ENCODE measurements at regions not wholly inside any gene's neighbourhood (a gene's known extent, or its start where the extent isn't known, plus 50 kb on each side); places are given as distances from the start of the nearest gene placed in this dataset.

GRCh38 chr6:164114051-164114450 lies 699.5 kb downstream of the QKI start:
- H4K8ac ChIP-seq (replicated peaks; ENCODE audit: insufficient read length, low read depth, low read length), result no peak overlapping the region
- H3K4me1 ChIP-seq (ENCODE audit: insufficient read depth, low read length), result no peaks in the 10 kb centered on the region; the same call in 1 of the 2 replicates
- H2AFZ ChIP-seq (ENCODE audit: low read length), result no peak overlapping the region
- no peak overlapping the region for H2BK15ac ChIP-seq (ENCODE audit: low read depth, low read length)
- Mint-ChIP-seq H3K4me3 (no peak overlapping the region), H3K4me1 (peaks cover 7 to 9% of the 10 kb centered on the region in 2 experiments), H3K27me3 (ENCODE audit: low read depth) (no peaks in the 10 kb centered on the region), H3K9me3 (peaks cover 6 to 7% of the 10 kb centered on the region in 2 experiments; a peak in 4 of 5 replicates), H3K27ac (no peak overlapping the region), H3K36me3 (ENCODE audit: insufficient read depth in 1 of 3, low read depth in 3 of 3) (peaks cover 0 to 25% (median 3%) of the 10 kb centered on the region in 3 experiments; a peak in 5 of 7 replicates)
- H3K27ac ChIP-seq (ENCODE audit: insufficient read length, low read depth, low read length), result no peak overlapping the region
- no peaks in the 10 kb centered on the region for H3K79me2 ChIP-seq (ENCODE audit: insufficient read depth, low read length)
- H3K23ac ChIP-seq (ENCODE audit: insufficient read length, low read depth, low read length), result no peak overlapping the region
- no peak for DNase-seq
- TF ChIP-seq, protein P1, sequence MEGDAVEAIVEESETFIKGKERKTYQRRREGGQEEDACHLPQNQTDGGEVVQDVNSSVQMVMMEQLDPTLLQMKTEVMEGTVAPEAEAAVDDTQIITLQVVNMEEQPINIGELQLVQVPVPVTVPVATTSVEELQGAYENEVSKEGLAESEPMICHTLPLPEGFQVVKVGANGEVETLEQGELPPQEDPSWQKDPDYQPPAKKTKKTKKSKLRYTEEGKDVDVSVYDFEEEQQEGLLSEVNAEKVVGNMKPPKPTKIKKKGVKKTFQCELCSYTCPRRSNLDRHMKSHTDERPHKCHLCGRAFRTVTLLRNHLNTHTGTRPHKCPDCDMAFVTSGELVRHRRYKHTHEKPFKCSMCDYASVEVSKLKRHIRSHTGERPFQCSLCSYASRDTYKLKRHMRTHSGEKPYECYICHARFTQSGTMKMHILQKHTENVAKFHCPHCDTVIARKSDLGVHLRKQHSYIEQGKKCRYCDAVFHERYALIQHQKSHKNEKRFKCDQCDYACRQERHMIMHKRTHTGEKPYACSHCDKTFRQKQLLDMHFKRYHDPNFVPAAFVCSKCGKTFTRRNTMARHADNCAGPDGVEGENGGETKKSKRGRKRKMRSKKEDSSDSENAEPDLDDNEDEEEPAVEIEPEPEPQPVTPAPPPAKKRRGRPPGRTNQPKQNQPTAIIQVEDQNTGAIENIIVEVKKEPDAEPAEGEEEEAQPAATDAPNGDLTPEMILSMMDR (conservative IDR thresholded peaks at IDR 0.05), result no peak
- H2BK20ac ChIP-seq (ENCODE audit: low read depth, low read length, poor library complexity, severe bottlenecking), result no peak overlapping the region
- no peak overlapping the region for H3K56ac ChIP-seq (ENCODE audit: insufficient read length, low read depth, low read length)
- H3K18ac ChIP-seq (ENCODE audit: insufficient read length, low read depth, low read length), result no peak overlapping the region
- H4K5ac ChIP-seq (ENCODE audit: insufficient read length, low read depth, low read length), result no peak overlapping the region
- no CpG with 5 or more reads among the region's 4 CpGs for WGBS (ENCODE audit: extremely low coverage, insufficient read length, low lambda C conversion rate)
- H3K9me3 ChIP-seq (ENCODE audit: control insufficient read depth, low read depth, low read length), result no peaks in the 10 kb centered on the region
- H3K4ac ChIP-seq (ENCODE audit: low read depth, low read length), result no peak overlapping the region
- no peak overlapping the region for H3K14ac ChIP-seq (ENCODE audit: insufficient read depth, low read length)
- no peak overlapping the region for H2AK5ac ChIP-seq (ENCODE audit: insufficient read length, low read length)
- H2BK5ac ChIP-seq (ENCODE audit: insufficient read length, low read length), result no peak overlapping the region
- H3T11ph ChIP-seq (ENCODE audit: low read length), result no peak overlapping the region
- H3K9ac ChIP-seq (ENCODE audit: extremely low read depth, insufficient read length, low read length), result no peak overlapping the region
- no peaks in the 10 kb centered on the region for H3K27me3 ChIP-seq (ENCODE audit: insufficient read depth, low read length)
- H2BK120ac ChIP-seq (ENCODE audit: low read depth, low read length, poor library complexity, severe bottlenecking), result no peak overlapping the region
- no peak overlapping the region for H4K91ac ChIP-seq (ENCODE audit: insufficient read length, low read depth, low read length)
- no peaks in the 10 kb centered on the region for H3K23me2 ChIP-seq (ENCODE audit: insufficient read length, low read depth, low read length, poor library complexity, severe bottlenecking)
- no peak overlapping the region for H3K4me2 ChIP-seq (ENCODE audit: insufficient read depth, insufficient read length, low read length)
- H3K79me1 ChIP-seq (ENCODE audit: insufficient read depth, low read depth, low read length, poor library complexity, severe bottlenecking), result no peaks in the 10 kb centered on the region
- no peak overlapping the region for H2BK12ac ChIP-seq (ENCODE audit: insufficient read length, low read depth, low read length)
- H4K20me1 ChIP-seq (ENCODE audit: control insufficient read depth, insufficient read depth, insufficient read length), result no peaks in the 10 kb centered on the region

Measured in H9 (cell line).